Neural cell (in vitro differentiated cells): ENCODE measurements at regions not wholly inside any gene's neighbourhood (a gene's known extent, or its start where the extent isn't known, plus 50 kb on each side); places are given as distances from the start of the nearest gene placed in this dataset.

Source experiments
- H2AFZ ChIP-seq: fragments of 200-600, 300-800 bp; sonication (generic), shearing (Covaris generic); 2 replicates; pipeline ENCODE4 v1.6.0; 2014; ENCODE audit warnings: low read depth, mild to moderate bottlenecking, antibody characterized with exemption, low read length, moderate library complexity
- H3F3A ChIP-seq: fragments of 200-600 bp; shearing (Covaris generic); 2 replicates; pipeline ENCODE4 v1.6.1; 2016; ENCODE audit warnings: mild to moderate bottlenecking, moderate library complexity, mixed read lengths, antibody characterized with exemption, low read length; ENCODE audit not compliant: insufficient read depth, poor library complexity, severe bottlenecking
- H3K27ac ChIP-seq: fragments of 200-600, 300-800 bp; sonication (generic), shearing (Covaris generic); 2 replicates; pipeline ENCODE4 v1.5.1; 2014; ENCODE audit warnings: mild to moderate bottlenecking, low read length, moderate library complexity
- H3K27me3 ChIP-seq: fragments of 300-800, 200-600 bp; sonication (generic), shearing (Covaris generic); 2 replicates; pipeline ENCODE4 v1.6.0; 2014; ENCODE audit warnings: mild to moderate bottlenecking, low read depth, low read length, moderate library complexity; ENCODE audit not compliant: insufficient read depth
- H3K36me3 ChIP-seq: fragments of 300-800, 200-600 bp; sonication (generic), shearing (Covaris generic); 2 replicates; pipeline ENCODE4 v1.5.1; 2014; ENCODE audit warnings: mild to moderate bottlenecking, antibody characterized with exemption, low read length, moderate library complexity; ENCODE audit not compliant: insufficient read depth
- H3K4me2 ChIP-seq: fragments of 300-800, 200-600 bp; sonication (generic), shearing (Covaris generic); 2 replicates; pipeline ENCODE4 v1.6.0; 2014; ENCODE audit warnings: mild to moderate bottlenecking, low read length
- H3K4me3 ChIP-seq: fragments of 300-800, 200-600 bp; sonication (generic), shearing (Covaris generic); 2 replicates; pipeline ENCODE4 v1.5.1; 2014; ENCODE audit warnings: mild to moderate bottlenecking, low read length, moderate library complexity
- H3K79me2 ChIP-seq: fragments of 200-600 bp; shearing (Covaris generic); replicated peaks from 2 replicates; pipeline ENCODE4 v1.6.0; 2014; ENCODE audit warnings: mild to moderate bottlenecking, low read length, moderate library complexity; ENCODE audit not compliant: insufficient read depth
- H3K9ac ChIP-seq: fragments of 300-800, 200-600 bp; sonication (generic), shearing (Covaris generic); 2 replicates; pipeline ENCODE4 v1.6.1; 2016; ENCODE audit warnings: mild to moderate bottlenecking, low read length, mixed read lengths
- H3K9me2 ChIP-seq: fragments of 200-600 bp; shearing (Covaris generic); 2 replicates; pipeline ENCODE4 v1.6.1; 2016; ENCODE audit warnings: mild to moderate bottlenecking, low read length, mixed read lengths; ENCODE audit not compliant: insufficient read depth
- H3K9me3 ChIP-seq: fragments of 200-600, 300-800 bp; sonication (generic), shearing (Covaris generic); 2 replicates; pipeline ENCODE4 v1.6.1; 2016; ENCODE audit warnings: mild to moderate bottlenecking, mixed run types, low read length, moderate library complexity, mixed read lengths
- H4K20me1 ChIP-seq: fragments of 200-600 bp; shearing (Covaris generic); 2 replicates; pipeline ENCODE4 v1.6.1; 2016; ENCODE audit warnings: mild to moderate bottlenecking, mixed run types; ENCODE audit not compliant: insufficient read depth
- EP300 ChIP-seq: fragments of 450-650 bp; conservative IDR thresholded peaks from 2 replicates; pipeline ENCODE4 v1.6.1; 2014; ENCODE audit warnings: antibody characterized with exemption, mild to moderate bottlenecking, moderate library complexity; ENCODE audit not compliant: poor library complexity, severe bottlenecking
- EZH2 ChIP-seq: fragments of 200-600, 300-800 bp; shearing (Covaris generic), sonication (generic); IDR thresholded peaks from 2 replicates; pipeline ENCODE4 v1.6.1; 2014; ENCODE audit warnings: antibody characterized with exemption, low read length, borderline replicate concordance, mild to moderate bottlenecking; ENCODE audit not compliant: insufficient read depth, poor library complexity, severe bottlenecking
- MXI1 ChIP-seq: fragments of 450-650 bp; conservative IDR thresholded peaks from 2 replicates; pipeline ENCODE4 v1.6.1; 2014; ENCODE audit warnings: antibody characterized with exemption, mild to moderate bottlenecking; ENCODE audit not compliant: poor library complexity, severe bottlenecking
- POLR2AphosphoS5 ChIP-seq: IDR thresholded peaks from 2 replicates; pipeline ENCODE4 v1.6.1; 2012
- RAD21 ChIP-seq: fragments of 450-650 bp; conservative IDR thresholded peaks from 2 replicates; pipeline ENCODE4 v1.6.1; 2014; ENCODE audit warnings: antibody characterized with exemption, mild to moderate bottlenecking, moderate library complexity
- REST ChIP-seq: IDR thresholded peaks from 2 replicates; pipeline ENCODE4 v1.6.1; 2012; ENCODE audit warnings: borderline replicate concordance
- SMC3 ChIP-seq: fragments of 450-650 bp; conservative IDR thresholded peaks from 2 replicates; pipeline ENCODE4 v1.6.1; 2014; ENCODE audit warnings: antibody characterized with exemption, mild to moderate bottlenecking, moderate library complexity; ENCODE audit not compliant: poor library complexity
- TAF1 ChIP-seq: IDR thresholded peaks from 2 replicates; pipeline ENCODE4 v1.6.1; 2012; ENCODE audit warnings: low read depth
- TF ChIP-seq, protein P1 (sequence below): fragments of 450-650 bp; IDR thresholded peaks from 2 replicates; pipeline ENCODE4 v1.5.1; 2014; ENCODE audit warnings: antibody characterized with exemption, mild to moderate bottlenecking, moderate library complexity; ENCODE audit not compliant: poor library complexity, severe bottlenecking

DNA sequence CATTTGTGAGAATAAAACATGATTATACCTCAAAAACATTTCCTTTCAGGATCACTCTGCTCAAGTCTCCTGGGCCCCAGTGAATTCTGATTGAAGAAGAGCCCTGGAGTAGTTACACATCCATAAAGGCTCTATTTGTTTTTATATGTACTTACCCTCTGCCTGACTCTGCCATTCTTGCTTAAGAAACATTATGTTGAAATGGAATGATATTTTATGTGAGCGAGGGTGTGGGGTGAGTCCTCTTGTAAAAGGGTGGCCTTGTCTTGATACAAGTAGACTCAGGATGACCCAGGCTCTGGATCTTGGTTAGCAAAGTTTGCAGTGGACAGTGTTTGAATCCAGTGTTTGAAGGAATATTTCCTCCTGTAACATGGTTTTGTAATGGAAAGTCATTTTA is 215.4 kb upstream of the PREP start:
- Histone ChIP-seq H3K9me2 (no peaks in the 10 kb centered on the region), H3K27ac (no peak overlapping the region), H3K4me3 (no peak overlapping the region), H3K27me3 (no peaks in the 10 kb centered on the region), H2AFZ (no peak overlapping the region), H3K9me3 (no peaks in the 10 kb centered on the region), H3F3A (no peaks in the 10 kb centered on the region), H3K9ac (no peak overlapping the region), H4K20me1 (no peaks in the 10 kb centered on the region), H3K79me2 (no peaks in the 10 kb centered on the region), H3K4me2 (no peak overlapping the region), H3K36me3 (no peaks in the 10 kb centered on the region)
- TF ChIP-seq EP300, result no peak
- TF ChIP-seq MXI1, result no peak
- TF ChIP-seq, protein P1, sequence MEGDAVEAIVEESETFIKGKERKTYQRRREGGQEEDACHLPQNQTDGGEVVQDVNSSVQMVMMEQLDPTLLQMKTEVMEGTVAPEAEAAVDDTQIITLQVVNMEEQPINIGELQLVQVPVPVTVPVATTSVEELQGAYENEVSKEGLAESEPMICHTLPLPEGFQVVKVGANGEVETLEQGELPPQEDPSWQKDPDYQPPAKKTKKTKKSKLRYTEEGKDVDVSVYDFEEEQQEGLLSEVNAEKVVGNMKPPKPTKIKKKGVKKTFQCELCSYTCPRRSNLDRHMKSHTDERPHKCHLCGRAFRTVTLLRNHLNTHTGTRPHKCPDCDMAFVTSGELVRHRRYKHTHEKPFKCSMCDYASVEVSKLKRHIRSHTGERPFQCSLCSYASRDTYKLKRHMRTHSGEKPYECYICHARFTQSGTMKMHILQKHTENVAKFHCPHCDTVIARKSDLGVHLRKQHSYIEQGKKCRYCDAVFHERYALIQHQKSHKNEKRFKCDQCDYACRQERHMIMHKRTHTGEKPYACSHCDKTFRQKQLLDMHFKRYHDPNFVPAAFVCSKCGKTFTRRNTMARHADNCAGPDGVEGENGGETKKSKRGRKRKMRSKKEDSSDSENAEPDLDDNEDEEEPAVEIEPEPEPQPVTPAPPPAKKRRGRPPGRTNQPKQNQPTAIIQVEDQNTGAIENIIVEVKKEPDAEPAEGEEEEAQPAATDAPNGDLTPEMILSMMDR, result no peak
- no peak for TF ChIP-seq REST
- TF ChIP-seq EZH2, result no peak
- TF ChIP-seq RAD21, result no peak
- TF ChIP-seq SMC3, result no peak
- no peak for TF ChIP-seq TAF1
- no peak for TF ChIP-seq POLR2AphosphoS5

DNA sequence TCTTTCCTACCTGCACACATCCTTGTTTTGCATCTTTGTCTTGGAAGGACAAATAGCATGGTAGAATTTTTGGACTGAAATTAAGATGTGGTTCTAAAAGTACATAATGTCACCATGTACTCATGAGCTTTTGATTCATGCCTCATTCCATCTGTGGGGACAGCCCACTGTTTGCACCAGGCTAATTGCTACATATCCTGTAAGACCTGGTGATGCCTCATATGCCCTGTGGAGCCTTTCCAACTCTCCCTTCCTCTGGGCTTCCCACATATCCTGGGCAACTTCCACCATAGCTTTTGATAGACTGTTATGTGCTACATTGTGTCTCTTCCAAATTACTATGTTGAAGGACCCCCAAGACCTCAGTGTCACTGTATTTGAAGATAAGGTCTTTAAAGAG is 213.6 kb upstream of the PREP start:
- Histone ChIP-seq H2AFZ (no peak overlapping the region), H3K27ac (no peak overlapping the region)

More for the DNA sequence above, 213.6 kb upstream of the PREP start:
- Histone ChIP-seq H3F3A (no peaks in the 10 kb centered on the region), H3K36me3 (no peaks in the 10 kb centered on the region), H3K9ac (no peak overlapping the region), H3K9me2 (no peaks in the 10 kb centered on the region), H3K9me3 (no peaks in the 10 kb centered on the region), H3K79me2 (no peaks in the 10 kb centered on the region), H3K27me3 (no peaks in the 10 kb centered on the region), H4K20me1 (no peaks in the 10 kb centered on the region), H3K4me3 (no peak overlapping the region), H3K4me2 (no peak overlapping the region)
- no peak for TF ChIP-seq RAD21
- no peak for TF ChIP-seq SMC3
- TF ChIP-seq, protein P1, result no peak
- no peak for TF ChIP-seq EZH2
- TF ChIP-seq EP300, result no peak
- no peak for TF ChIP-seq MXI1
- TF ChIP-seq REST, result no peak
- TF ChIP-seq POLR2AphosphoS5, result no peak
- no peak for TF ChIP-seq TAF1
